H1 (cell line): ENCODE measurements at regions not wholly inside any gene's neighbourhood (a gene's known extent, or its start where the extent isn't known, plus 50 kb on each side); places are given as distances from the start of the nearest gene placed in this dataset.

Source experiments
- CTCF ChIA-PET: fragments of 300-600 bp; sonication (Branson Sonifier 250); formaldehyde crosslinking; loops from one replicate; lab custom pipeline; 2021; ENCODE audit not compliant: partially characterized antibody; lab: Charles Lee
- POLR2A ChIA-PET: fragments of 300-600 bp; sonication (Branson Sonifier 250); formaldehyde crosslinking; loops from one replicate; lab custom pipeline; 2021; ENCODE audit warnings: inconsistent platforms; ENCODE audit not compliant: partially characterized antibody; lab: Charles Lee
- DNase-seq, 2 experiments: peaks; one replicate each; pipeline versions ENCODE4 v3.0.0 to v3.0.0-alpha.2; 2010 to 2022; ENCODE audit warnings: low spot score in 2 of 2, low read depth in 1 of 2, mixed read lengths in 1 of 2
- FAIRE-seq: peaks from 2 replicates; lab custom pipeline; 2011; peaks lifted over from hg19 to GRCh38; lab: Jason Lieb, UNC
- H2AFZ ChIP-seq: 2 replicates; pipeline ENCODE4 v1.8.1; 2012; ENCODE audit warnings: low read length, inconsistent platforms
- H2AK5ac ChIP-seq: 2 replicates; pipeline ENCODE4 v1.6.1; 2013; ENCODE audit warnings: low read depth, low read length
- H2BK120ac ChIP-seq: replicated peaks from 2 replicates; pipeline ENCODE3; 2013; ENCODE audit warnings: low read depth, low read length, inconsistent platforms
- H2BK12ac ChIP-seq: 2 replicates; pipeline ENCODE4 v1.6.1; 2013; ENCODE audit warnings: low read depth, low read length
- H2BK15ac ChIP-seq: 2 replicates; pipeline ENCODE4 v1.6.1; 2013; ENCODE audit warnings: low read length
- H2BK20ac ChIP-seq: 2 replicates; pipeline ENCODE4 v1.6.1; 2013; ENCODE audit warnings: low read length
- H2BK5ac ChIP-seq: 2 replicates; pipeline ENCODE4 v1.6.1; 2013; ENCODE audit warnings: low read depth, low read length
- H3K14ac ChIP-seq: 2 replicates; pipeline ENCODE4 v1.6.1; 2013; ENCODE audit warnings: inconsistent platforms; ENCODE audit not compliant: insufficient read length
- H3K18ac ChIP-seq: 2 replicates; pipeline ENCODE4 v1.6.1; 2013; ENCODE audit warnings: low read length; ENCODE audit errors: extremely low read depth
- H3K23ac ChIP-seq: 2 replicates; pipeline ENCODE4 v1.6.1; 2013; ENCODE audit warnings: inconsistent platforms; ENCODE audit not compliant: insufficient read length
- H3K23me2 ChIP-seq: 2 replicates; pipeline ENCODE4 v1.6.1; 2013; ENCODE audit warnings: low read depth, low read length
- H3K27ac ChIP-seq: 2 replicates; pipeline ENCODE4 v1.6.1; 2011; ENCODE audit warnings: low read depth, low read length, inconsistent platforms
- H3K27me3 ChIP-seq, 4 experiments: replicated peaks in 1 of 4; 1 replicate in 1 of 4; 2 replicates in 3 of 4; pipeline versions ENCODE4 v1.6.1 to v1.8.1; 2011 to 2013; ENCODE audit warnings: low read length in 3 of 4, mild to moderate bottlenecking in 3 of 4, inconsistent platforms in 2 of 4, mixed read lengths in 2 of 4, moderate library complexity in 1 of 4; ENCODE audit not compliant: control insufficient read depth in 3 of 4, insufficient read depth in 3 of 4; ENCODE audit errors: extremely low read depth in 1 of 4
- H3K36me3 ChIP-seq, 4 experiments: 2 replicates each; pipeline versions ENCODE4 v1.6.1 to v1.8.1; 2011 to 2013; ENCODE audit warnings: mild to moderate bottlenecking in 4 of 4, low read length in 3 of 4, moderate library complexity in 2 of 4, control low read depth in 1 of 4, inconsistent platforms in 1 of 4; ENCODE audit not compliant: insufficient read depth in 4 of 4, control insufficient read depth in 2 of 4
- H3K4ac ChIP-seq: replicated peaks from 2 replicates; pipeline ENCODE3; 2013; ENCODE audit warnings: low read length, low read depth, mixed read lengths, inconsistent platforms; ENCODE audit not compliant: insufficient read length
- H3K4me1 ChIP-seq, 4 experiments: replicated peaks in 1 of 4; 1 replicate in 1 of 4; 2 replicates in 3 of 4; pipeline versions ENCODE4 v1.6.1 to v1.8.1; 2011 to 2013; ENCODE audit warnings: low read length in 3 of 4, inconsistent platforms in 2 of 4, mixed read lengths in 1 of 4; ENCODE audit not compliant: insufficient read depth in 4 of 4, control insufficient read depth in 3 of 4
- H3K4me2 ChIP-seq, 2 experiments: 2 replicates each; pipeline versions ENCODE4 v1.6.1 to v1.8.1; 2011 to 2013; ENCODE audit warnings: low read depth in 2 of 2, low read length in 2 of 2, control low read depth in 1 of 2, inconsistent platforms in 1 of 2, mild to moderate bottlenecking in 1 of 2; ENCODE audit not compliant: insufficient read depth in 1 of 2
- H3K4me3 ChIP-seq, 4 experiments: fragments of 200-600, 300-600 bp in 1 of 4; sonication (generic), shearing (Covaris generic), sonication (Bioruptor Twin) in 1 of 4; 2 replicates each; pipeline versions ENCODE4 v1.5.1 to v1.8.1; 2011 to 2016; ENCODE audit warnings: low read length in 4 of 4, low read depth in 3 of 4, control low read depth in 2 of 4, inconsistent platforms in 2 of 4, mild to moderate bottlenecking in 2 of 4, mixed read lengths in 1 of 4, moderate library complexity in 1 of 4; ENCODE audit not compliant: insufficient read depth in 2 of 4; ENCODE audit errors: extremely low read depth in 1 of 4
- H3K56ac ChIP-seq: replicated peaks from 2 replicates; pipeline ENCODE3; 2013; ENCODE audit warnings: low read depth, mild to moderate bottlenecking, mixed read lengths, low read length, inconsistent platforms; ENCODE audit not compliant: insufficient read length
- H3K79me1 ChIP-seq: 2 replicates; pipeline ENCODE4 v1.6.1; 2013; ENCODE audit warnings: low read depth, low read length, control low read depth
- H3K79me2 ChIP-seq, 2 experiments: 2 replicates each; pipeline versions ENCODE4 v1.6.1 to v1.8.1; 2012 to 2013; ENCODE audit warnings: low read length in 2 of 2, mild to moderate bottlenecking in 2 of 2, inconsistent platforms in 1 of 2; ENCODE audit not compliant: insufficient read depth in 2 of 2, control insufficient read depth in 1 of 2
- H3K9ac ChIP-seq, 4 experiments: replicated peaks in 1 of 4; 1 replicate in 1 of 4; 2 replicates in 3 of 4; pipeline versions ENCODE4 v1.6.1 to v1.8.1; 2011 to 2013; ENCODE audit warnings: low read depth in 3 of 4, low read length in 3 of 4, control low read depth in 2 of 4, mild to moderate bottlenecking in 2 of 4, moderate library complexity in 2 of 4, inconsistent platforms in 1 of 4; ENCODE audit errors: extremely low read depth in 1 of 4
- H3K9me3 ChIP-seq, 2 experiments: 2 replicates each; pipeline versions ENCODE4 v1.6.1 to v1.8.1; 2012 to 2013; ENCODE audit warnings: mild to moderate bottlenecking in 2 of 2, moderate library complexity in 2 of 2, control low read depth in 1 of 2, inconsistent platforms in 1 of 2, low read depth in 1 of 2, low read length in 1 of 2, mixed read lengths in 1 of 2; ENCODE audit not compliant: insufficient read depth in 2 of 2
- H4K20me1 ChIP-seq, 2 experiments: replicated peaks in 1 of 2; 2 replicates each; pipeline versions ENCODE3 to v1.8.1; 2011 to 2013; ENCODE audit warnings: inconsistent platforms in 2 of 2, low read length in 2 of 2, mild to moderate bottlenecking in 1 of 2; ENCODE audit not compliant: insufficient read depth in 2 of 2, control insufficient read depth in 1 of 2
- H4K5ac ChIP-seq: 2 replicates; pipeline ENCODE4 v1.6.1; 2013; ENCODE audit warnings: low read length, low read depth, mixed read lengths, inconsistent platforms; ENCODE audit not compliant: insufficient read length
- H4K8ac ChIP-seq: 2 replicates; pipeline ENCODE4 v1.8.0; 2013; ENCODE audit warnings: mild to moderate bottlenecking, moderate library complexity, low read length, inconsistent platforms; ENCODE audit not compliant: insufficient read depth; ENCODE audit errors: extremely low read depth
- H4K91ac ChIP-seq: replicated peaks from 2 replicates; pipeline ENCODE3; 2013; ENCODE audit warnings: low read length, mixed read lengths, inconsistent platforms; ENCODE audit not compliant: insufficient read length
- WGBS, 2 experiments: shearing (Covaris generic) in 1 of 2; methylation state at CpG; one replicate each; pipeline versions ENCODE4 v1.1.6 to v1.1.7; 2013 to 2015; ENCODE audit warnings: low lambda C conversion rate in 2 of 2, mixed read lengths in 2 of 2, inconsistent platforms in 1 of 2, low coverage in 1 of 2, missing lambda C conversion rate in 1 of 2; ENCODE audit not compliant: insufficient replicate concordance in 2 of 2, insufficient coverage in 1 of 2, insufficient read length in 1 of 2; ENCODE audit errors: extremely low coverage in 1 of 2, missing lambda C conversion rate in 1 of 2; 5-methylcytosine and 5-hydroxymethylcytosine counted together

GRCh38 chr6:168131464-168132415 lies 52.7 kb upstream of the FRMD1 start:
- H2BK5ac ChIP-seq = peak overlapping the region; percentile 17; the same call in 1 of the 2 replicates
- peak overlapping the region; percentile 4 to 50; a peak in 2 of 4 replicates for H3K4me2 ChIP-seq
- H3K27me3 ChIP-seq = peaks cover 0 to 12% (median 10%) of the 10 kb centered on the region in 4 experiments; a peak in 5 of 7 replicates
- H3K18ac ChIP-seq = peak overlapping the region; percentile 42
- no peak overlapping the region for H4K5ac ChIP-seq
- H4K91ac ChIP-seq = peak overlapping the region; percentile 41
- peak overlapping the region; percentile 55; the same call in 1 of the 2 replicates for H2BK12ac ChIP-seq
- no peaks in the 10 kb centered on the region for H3K9me3 ChIP-seq
- no peak overlapping the region for H3K27ac ChIP-seq
- H2BK15ac ChIP-seq = peak overlapping the region; percentile 75; the same call in 1 of the 2 replicates
- H3K56ac ChIP-seq = no peak overlapping the region
- no peaks in the 10 kb centered on the region for H3K36me3 ChIP-seq
- no peak overlapping the region for H3K4ac ChIP-seq
- H3K23ac ChIP-seq = no peak overlapping the region
- H4K20me1 ChIP-seq = no peaks in the 10 kb centered on the region
- ChIA-PET POLR2A (interaction anchor here (0.6 to 2.2 kb wide), 6 partner anchors 22 to 71 kb away, joined by 3 to 5 read pairs (median 3); no protein-coding TSS in a partner anchor), CTCF (interaction anchor here (0.8 to 8.2 kb wide), 17 partner anchors 13 to 165 kb away, joined by 3 to 73 read pairs (median 4); no protein-coding TSS in a partner anchor)
- H3K9ac ChIP-seq = no peak overlapping the region; a peak in 1 of 7 replicates
- no peak overlapping the region for H3K14ac ChIP-seq
- 82% methylated on average over 18 of the region's 20 CpGs; no CpG with 5 or more reads in 1 of the 2 experiments for WGBS, 2 experiments
- no peak overlapping the region for H3K4me3 ChIP-seq
- H3K23me2 ChIP-seq = no peaks in the 10 kb centered on the region
- no peak overlapping the region for H4K8ac ChIP-seq
- FAIRE-seq = no peak
- no peak overlapping the region for H2BK120ac ChIP-seq
- 0 out of 2 replicates have a peak overlapping the region, but pooled peaks have one; percentile 15 for H2BK20ac ChIP-seq
- H3K79me1 ChIP-seq = no peaks in the 10 kb centered on the region
- H3K79me2 ChIP-seq = no peaks in the 10 kb centered on the region
- no peak overlapping the region for H2AFZ ChIP-seq
- peaks cover 7 to 18% (median 12%) of the 10 kb centered on the region in 4 experiments for H3K4me1 ChIP-seq
- H2AK5ac ChIP-seq = no peak overlapping the region
- DNase-seq = peak in 1 of 2 experiments; percentile 50
